ENCODE measurements at regions not wholly inside any gene's neighbourhood (a gene's known extent, or its start where the extent isn't known, plus 50 kb on each side); places are given as distances from the start of the nearest gene placed in this dataset.

DNA sequence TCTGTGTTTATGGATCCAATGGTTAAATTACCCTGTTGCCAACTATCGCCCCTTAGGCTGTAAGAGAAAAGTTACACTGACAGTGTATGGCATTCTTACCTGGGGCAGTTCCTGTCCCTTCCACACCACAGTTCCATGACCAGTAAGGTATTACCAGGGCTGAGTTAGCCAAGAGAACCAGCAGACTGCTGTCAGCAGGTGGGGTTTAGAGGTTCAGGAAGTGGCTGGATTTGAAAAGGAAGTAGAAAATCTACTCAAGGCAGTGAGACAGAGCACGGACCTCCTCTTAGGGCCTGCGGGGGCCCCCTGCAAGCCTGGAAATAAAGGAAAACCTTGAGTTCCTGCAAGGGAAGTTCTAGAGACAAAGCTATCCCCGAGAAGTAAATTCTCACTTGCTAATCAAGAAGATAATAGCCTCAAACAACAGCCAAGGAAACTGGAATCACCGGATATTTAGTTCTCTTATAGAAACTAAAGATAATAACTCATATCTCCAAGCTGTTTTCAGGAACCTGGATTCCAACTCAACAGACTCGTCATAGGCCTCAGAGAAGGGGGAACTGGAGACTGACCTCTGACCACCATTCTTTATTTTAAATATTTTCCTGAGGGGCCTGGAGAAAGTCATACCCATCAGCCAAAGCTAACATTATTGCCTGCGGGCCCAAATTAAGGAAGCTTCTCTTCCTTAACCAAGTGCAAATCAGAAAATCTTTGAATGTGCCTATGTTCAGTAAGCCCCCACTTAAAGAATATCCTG lies 161.7 kb downstream of the ANXA2 start:
- no peak for TF ChIP-seq POLR2A (IDR thresholded peaks at IDR 0.05)
- TF ChIP-seq, protein P1, sequence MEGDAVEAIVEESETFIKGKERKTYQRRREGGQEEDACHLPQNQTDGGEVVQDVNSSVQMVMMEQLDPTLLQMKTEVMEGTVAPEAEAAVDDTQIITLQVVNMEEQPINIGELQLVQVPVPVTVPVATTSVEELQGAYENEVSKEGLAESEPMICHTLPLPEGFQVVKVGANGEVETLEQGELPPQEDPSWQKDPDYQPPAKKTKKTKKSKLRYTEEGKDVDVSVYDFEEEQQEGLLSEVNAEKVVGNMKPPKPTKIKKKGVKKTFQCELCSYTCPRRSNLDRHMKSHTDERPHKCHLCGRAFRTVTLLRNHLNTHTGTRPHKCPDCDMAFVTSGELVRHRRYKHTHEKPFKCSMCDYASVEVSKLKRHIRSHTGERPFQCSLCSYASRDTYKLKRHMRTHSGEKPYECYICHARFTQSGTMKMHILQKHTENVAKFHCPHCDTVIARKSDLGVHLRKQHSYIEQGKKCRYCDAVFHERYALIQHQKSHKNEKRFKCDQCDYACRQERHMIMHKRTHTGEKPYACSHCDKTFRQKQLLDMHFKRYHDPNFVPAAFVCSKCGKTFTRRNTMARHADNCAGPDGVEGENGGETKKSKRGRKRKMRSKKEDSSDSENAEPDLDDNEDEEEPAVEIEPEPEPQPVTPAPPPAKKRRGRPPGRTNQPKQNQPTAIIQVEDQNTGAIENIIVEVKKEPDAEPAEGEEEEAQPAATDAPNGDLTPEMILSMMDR (IDR thresholded peaks at IDR 0.05), result no peak
